SU-DHL-6 (cell line): ENCODE measurements at regions not wholly inside any gene's neighbourhood (a gene's known extent, or its start where the extent isn't known, plus 50 kb on each side); places are given as distances from the start of the nearest gene placed in this dataset.

ENCODE experiments used
- H2AFZ ChIP-seq: fragments of 200-600 bp; sonication (generic); 2 replicates; pipeline ENCODE4 v1.6.1; 2014; ENCODE audit warnings: low read depth, mild to moderate bottlenecking, moderate library complexity, mixed read lengths, antibody characterized with exemption, low read length; ENCODE audit not compliant: severe bottlenecking
- H3F3A ChIP-seq: fragments of 200-600 bp; shearing (Covaris generic); 2 replicates; pipeline ENCODE4 v1.6.0; 2016; ENCODE audit warnings: antibody characterized with exemption, mild to moderate bottlenecking; ENCODE audit not compliant: insufficient read depth
- H3K27ac ChIP-seq: fragments of 200-600 bp; sonication (generic); 2 replicates; pipeline ENCODE4 v1.5.1; 2016; ENCODE audit warnings: low read depth, mild to moderate bottlenecking, low read length, moderate library complexity, mixed read lengths
- H3K27me3 ChIP-seq: fragments of 200-600 bp; sonication (generic), shearing (Covaris generic); 2 replicates; pipeline ENCODE4 v1.6.0; 2014; ENCODE audit warnings: mild to moderate bottlenecking, low read length
- H3K36me3 ChIP-seq: fragments of 200-600 bp; sonication (generic); 2 replicates; pipeline ENCODE4 v1.6.1; 2014; ENCODE audit warnings: mild to moderate bottlenecking, low read length, mixed read lengths
- H3K4me2 ChIP-seq: fragments of 300-600, 200-600 bp; shearing (Covaris generic), sonication (generic); 2 replicates; pipeline ENCODE4 v1.6.0; 2014; ENCODE audit warnings: low read length, low read depth, mild to moderate bottlenecking; ENCODE audit not compliant: poor library complexity, severe bottlenecking
- H3K4me3 ChIP-seq: fragments of 200-600 bp; sonication (generic); 2 replicates; pipeline ENCODE4 v1.5.1; 2014; ENCODE audit warnings: antibody characterized with exemption, low read length, mild to moderate bottlenecking, mixed read lengths; ENCODE audit not compliant: insufficient read depth, poor library complexity, severe bottlenecking
- H3K79me2 ChIP-seq: fragments of 200-600 bp; sonication (generic); 2 replicates; pipeline ENCODE4 v1.6.1; 2014; ENCODE audit warnings: mild to moderate bottlenecking, low read length, moderate library complexity; ENCODE audit not compliant: insufficient read depth
- H3K9ac ChIP-seq: fragments of 200-600 bp; sonication (generic); 2 replicates; pipeline ENCODE4 v1.7.0; 2014; ENCODE audit warnings: mild to moderate bottlenecking, low read length
- H3K9me2 ChIP-seq: fragments of 200-600 bp; sonication (generic); replicated peaks from 2 replicates; pipeline ENCODE4 v1.6.1; 2014; ENCODE audit warnings: low read length; ENCODE audit not compliant: insufficient read depth
- H3K9me3 ChIP-seq: fragments of 200-600 bp; sonication (generic); 2 replicates; pipeline ENCODE4 v1.6.1; 2014; ENCODE audit warnings: low read length, mixed read lengths; ENCODE audit not compliant: insufficient read depth
- H4K20me1 ChIP-seq: fragments of 200-600 bp; sonication (generic); 2 replicates; pipeline ENCODE4 v1.6.1; 2014; ENCODE audit warnings: low read depth, mild to moderate bottlenecking, antibody characterized with exemption, low read length, moderate library complexity, mixed read lengths
- CTCF ChIP-seq: fragments of 200-600 bp; sonication (generic); IDR thresholded peaks from one replicate; pipeline ENCODE4 v1.5.1; 2017; ENCODE audit warnings: antibody characterized with exemption, mild to moderate bottlenecking, low read length, moderate library complexity; ENCODE audit not compliant: insufficient read depth, poor library complexity, severe bottlenecking
- EZH2phosphoT487 ChIP-seq: fragments of 200-600 bp; sonication (generic), shearing (Covaris generic); conservative IDR thresholded peaks from 2 replicates; pipeline ENCODE4 v1.6.1; 2018; ENCODE audit warnings: mild to moderate bottlenecking, antibody characterized with exemption, low read length, moderate library complexity, mixed read lengths

GRCh38 chr5:174173766-174174165, 128.3 kb downstream of the NSG2 start:
- H3K4me3 ChIP-seq, result no peak overlapping the region
- no peak overlapping the region for H2AFZ ChIP-seq
- no peaks in the 10 kb centered on the region for H3F3A ChIP-seq
- no peaks in the 10 kb centered on the region for H3K9me3 ChIP-seq
- no peaks in the 10 kb centered on the region for H3K36me3 ChIP-seq
- TF ChIP-seq EZH2phosphoT487, result no peak
- no peak for TF ChIP-seq CTCF
- no peak overlapping the region for H3K27ac ChIP-seq
- no peaks in the 10 kb centered on the region for H3K79me2 ChIP-seq
- no peaks in the 10 kb centered on the region for H4K20me1 ChIP-seq
- H3K9ac ChIP-seq, result no peak overlapping the region
- H3K27me3 ChIP-seq, result no peaks in the 10 kb centered on the region
- H3K4me2 ChIP-seq, result no peak overlapping the region
- no peaks in the 10 kb centered on the region for H3K9me2 ChIP-seq

GRCh38 chr5:174175716-174176268, 130.3 kb downstream of the NSG2 start:
- no peak overlapping the region for H2AFZ ChIP-seq

GRCh38 chr5:174176511-174176910, 131.0 kb downstream of the NSG2 start:
- Histone ChIP-seq H3K79me2 (no peaks in the 10 kb centered on the region), H2AFZ (no peak overlapping the region)

More at GRCh38 chr5:174175716-174176268, 130.3 kb downstream of the NSG2 start:
- H3K4me3 ChIP-seq, result no peak overlapping the region
- TF ChIP-seq CTCF (no peak), EZH2phosphoT487 (no peak)
- H3K4me2 ChIP-seq, result no peak overlapping the region
- H3K36me3 ChIP-seq, result no peaks in the 10 kb centered on the region
- no peak overlapping the region for H3K9ac ChIP-seq
- no peaks in the 10 kb centered on the region for H4K20me1 ChIP-seq
- H3K27me3 ChIP-seq, result no peaks in the 10 kb centered on the region
- H3F3A ChIP-seq, result no peaks in the 10 kb centered on the region
- no peaks in the 10 kb centered on the region for H3K9me2 ChIP-seq
- no peak overlapping the region for H3K27ac ChIP-seq
- no peaks in the 10 kb centered on the region for H3K9me3 ChIP-seq
- no peaks in the 10 kb centered on the region for H3K79me2 ChIP-seq

More at GRCh38 chr5:174176511-174176910, 131.0 kb downstream of the NSG2 start:
- no peaks in the 10 kb centered on the region for H3K27me3 ChIP-seq
- H3K4me3 ChIP-seq, result no peak overlapping the region
- no peak overlapping the region for H3K9ac ChIP-seq
- TF ChIP-seq CTCF (no peak), EZH2phosphoT487 (no peak)
- no peaks in the 10 kb centered on the region for H3F3A ChIP-seq
- H4K20me1 ChIP-seq, result no peaks in the 10 kb centered on the region
- no peaks in the 10 kb centered on the region for H3K9me2 ChIP-seq
- no peaks in the 10 kb centered on the region for H3K36me3 ChIP-seq
- no peak overlapping the region for H3K4me2 ChIP-seq
- H3K9me3 ChIP-seq, result no peaks in the 10 kb centered on the region
- H3K27ac ChIP-seq, result no peak overlapping the region
